ENCODE measurements at regions not wholly inside any gene's neighbourhood (a gene's known extent, or its start where the extent isn't known, plus 50 kb on each side); places are given as distances from the start of the nearest gene placed in this dataset.

GRCh38 chr13:64510747-64511146 is 2719.4 kb downstream of the PCDH9 start:
- no peak overlapping the region for H3K4me3 ChIP-seq (ENCODE audit: low read depth, low read length)
- H3K27me3 ChIP-seq (ENCODE audit: control insufficient read depth, insufficient read depth, low read length), result no peaks in the 10 kb centered on the region
- no peaks in the 10 kb centered on the region for H3K9me3 ChIP-seq (ENCODE audit: control insufficient read depth, insufficient read depth, low read length)
- no peak overlapping the region for H3K27ac ChIP-seq (ENCODE audit: low read depth, low read length)
- ChIA-PET CTCF (no interaction called here), POLR2A (no interaction called here)
- DNase-seq (ENCODE audit: low read depth, low spot score), result no peak
- TF ChIP-seq CTCF (IDR thresholded peaks at IDR 0.05; ENCODE audit: low read depth, low read length), result no peak

- no peaks in the 10 kb centered on the region for H3K9me3 ChIP-seq (ENCODE audit: control insufficient read depth, insufficient read depth, low read length)
- ChIA-PET CTCF (no interaction called here), POLR2A (no interaction called here)
- no peak overlapping the region for H3K4me3 ChIP-seq (ENCODE audit: low read depth, low read length)
- no peaks in the 10 kb centered on the region for H3K27me3 ChIP-seq (ENCODE audit: control insufficient read depth, insufficient read depth, low read length)
- no peak for DNase-seq (ENCODE audit: low read depth, low spot score)
- no peak for TF ChIP-seq CTCF (IDR thresholded peaks at IDR 0.05; ENCODE audit: low read depth, low read length)
- H3K27ac ChIP-seq (ENCODE audit: low read depth, low read length), result no peak overlapping the region
Observed at GRCh38 chr13:64506246-64506645, 2723.9 kb downstream of the PCDH9 start.

- Histone ChIP-seq H3K27me3 (ENCODE audit: control insufficient read depth, insufficient read depth, low read length) (no peaks in the 10 kb centered on the region), H3K9me3 (ENCODE audit: control insufficient read depth, insufficient read depth, low read length) (no peaks in the 10 kb centered on the region), H3K4me3 (ENCODE audit: low read depth, low read length) (no peak overlapping the region), H3K27ac (ENCODE audit: low read depth, low read length) (no peak overlapping the region)
- no peak for TF ChIP-seq CTCF (IDR thresholded peaks at IDR 0.05; ENCODE audit: low read depth, low read length)
- peak; percentile 10 for DNase-seq (ENCODE audit: low read depth, low spot score)
- ChIA-PET CTCF (no interaction called here), POLR2A (no interaction called here)
Observed at GRCh38 chr13:64505336-64505910, 2724.7 kb downstream of the PCDH9 start.

DNA sequence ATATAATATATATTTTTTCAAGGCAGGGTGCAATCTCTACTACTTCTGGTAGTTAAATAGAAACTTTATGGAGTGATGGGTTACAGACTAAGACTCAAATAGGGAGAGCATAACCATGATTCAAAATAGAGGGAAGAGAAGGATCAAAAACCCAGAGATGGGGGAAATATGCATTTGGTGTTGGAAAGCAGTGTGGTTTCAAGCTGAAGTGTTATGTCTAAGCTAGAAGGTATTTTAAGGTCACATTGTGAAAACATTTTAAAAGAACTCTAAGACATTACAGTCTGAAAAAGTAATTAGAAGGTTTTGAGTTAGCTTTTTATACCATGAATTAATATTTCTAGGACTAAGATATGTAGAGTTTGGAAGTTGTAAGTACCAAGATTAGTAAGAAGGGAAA is 2741.4 kb downstream of the PCDH9 start:
- CTCF ChIA-PET, result no interaction called here
- Histone ChIP-seq H3K27ac (ENCODE audit: low read depth, low read length) (no peak overlapping the region), H3K9me3 (ENCODE audit: control insufficient read depth, insufficient read depth, low read length) (no peaks in the 10 kb centered on the region)

DNA sequence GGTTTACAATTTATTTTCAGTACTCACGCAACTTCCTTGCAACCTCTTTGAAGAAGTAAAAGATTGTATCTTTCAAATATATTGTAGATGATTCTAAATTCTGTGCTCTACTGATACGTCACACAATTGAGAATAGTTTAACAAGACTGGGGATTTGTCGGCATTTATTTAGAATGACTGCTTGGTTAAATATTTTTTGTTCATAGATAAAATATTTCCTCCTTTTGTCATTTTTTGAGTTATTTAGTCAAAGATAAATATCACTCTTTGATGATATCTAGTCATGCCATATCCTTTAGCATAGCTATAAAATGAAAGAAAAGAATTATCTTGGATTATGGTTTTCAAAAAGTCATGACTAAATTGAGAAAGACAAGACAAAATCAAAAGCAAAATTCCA is 2747.8 kb downstream of the PCDH9 start:
- DNase-seq (ENCODE audit: low read depth, low spot score), result no peak

More for the DNA sequence above, 2741.4 kb downstream of the PCDH9 start:
- no peak for TF ChIP-seq CTCF (IDR thresholded peaks at IDR 0.05; ENCODE audit: low read depth, low read length)
- POLR2A ChIA-PET, result no interaction called here
- no peak for DNase-seq (ENCODE audit: low read depth, low spot score)
- no peak overlapping the region for H3K4me3 ChIP-seq (ENCODE audit: low read depth, low read length)
- H3K27me3 ChIP-seq (ENCODE audit: control insufficient read depth, insufficient read depth, low read length), result no peaks in the 10 kb centered on the region

More for the DNA sequence above, 2747.8 kb downstream of the PCDH9 start:
- TF ChIP-seq CTCF (IDR thresholded peaks at IDR 0.05; ENCODE audit: low read depth, low read length), result no peak
- ChIA-PET POLR2A (no interaction called here), CTCF (no interaction called here)
- H3K27me3 ChIP-seq (ENCODE audit: control insufficient read depth, insufficient read depth, low read length), result no peaks in the 10 kb centered on the region
- no peak overlapping the region for H3K27ac ChIP-seq (ENCODE audit: low read depth, low read length)
- H3K9me3 ChIP-seq (ENCODE audit: control insufficient read depth, insufficient read depth, low read length), result no peaks in the 10 kb centered on the region
- H3K4me3 ChIP-seq (ENCODE audit: low read depth, low read length), result no peak overlapping the region

All from AG04450 (cell line).